Omental fat pad (tissue), 3 donors: ENCODE measurements at regions not wholly inside any gene's neighbourhood (a gene's known extent, or its start where the extent isn't known, plus 50 kb on each side); places are given as distances from the start of the nearest gene placed in this dataset. TPM values are rescaled to one million over a fixed set of nuclear protein-coding genes. Genes with fewer than 3 reads are reported as not detected.

Experiments used
- ATAC-seq: fragments of 150-250 bp; one replicate; pipeline ENCODE4 v1.9.1; 2016; ENCODE audit warnings: mild to moderate bottlenecking, moderate library complexity; ENCODE audit not compliant: low FRiP score
- DNase-seq: peaks from one replicate; pipeline ENCODE4 v3.0.0-alpha.2; 2019; ENCODE audit warnings: low spot score
- CTCF ChIP-seq, 3 donors: fragments of 450-650 bp; IDR thresholded peaks; one replicate each; pipeline ENCODE4 v1.5.1; 2016 to 2017; ENCODE audit warnings: antibody characterized with exemption in 3 of 3, mild to moderate bottlenecking in 3 of 3, moderate library complexity in 2 of 3
- small RNA-seq: library from RNA; depleted of rRNA; stranded (forward); fragments of <200 nt; gene quantifications from one replicate; pipeline ENCODE3, GENCODE V24; 2016

- no peak for TF ChIP-seq CTCF (IDR thresholded peaks at IDR 0.05)
- no peak for DNase-seq
- no peak for ATAC-seq
Measured at GRCh38 chr2:111711270-111711669, 172.7 kb downstream of the ANAPC1 start.

GRCh38 chr2:111712361-111712760 lies 171.6 kb downstream of the ANAPC1 start:
- ATAC-seq (no peak), DNase-seq (no peak)
- TF ChIP-seq CTCF (IDR thresholded peaks at IDR 0.05) = no peak

GRCh38 chr2:111712940-111713515 lies 171.0 kb downstream of the ANAPC1 start:
- DNase-seq (no peak), ATAC-seq (no peak)
- TF ChIP-seq CTCF (IDR thresholded peaks at IDR 0.05) = no peak

GRCh38 chr2:111715987-111716904 lies 167.7 kb downstream of the ANAPC1 start:
- TF ChIP-seq CTCF (IDR thresholded peaks at IDR 0.05) = no peak
- ATAC-seq (no peak), DNase-seq (no peak)

- no peak for DNase-seq
- no peak for TF ChIP-seq CTCF (IDR thresholded peaks at IDR 0.05)
- no peak for ATAC-seq
Measured at GRCh38 chr2:111716905-111717775, 166.9 kb downstream of the ANAPC1 start.

Small RNA genes in the stretch of these regions (small RNA-seq; reads per million reads assigned to genes)
- not detected for gene MIR4435-2
